ENCODE measurements at regions not wholly inside any gene's neighbourhood (a gene's known extent, or its start where the extent isn't known, plus 50 kb on each side); places are given as distances from the start of the nearest gene placed in this dataset.

GRCh38 chr10:44774676-44775401 is 136.3 kb upstream of the TMEM72 start:
- DNase-seq (ENCODE audit: low read depth, low spot score), result no peak

- no peak for DNase-seq (ENCODE audit: low read depth, low spot score)
Observed at GRCh38 chr10:44775402-44775741, 135.8 kb upstream of the TMEM72 start.

DNA sequence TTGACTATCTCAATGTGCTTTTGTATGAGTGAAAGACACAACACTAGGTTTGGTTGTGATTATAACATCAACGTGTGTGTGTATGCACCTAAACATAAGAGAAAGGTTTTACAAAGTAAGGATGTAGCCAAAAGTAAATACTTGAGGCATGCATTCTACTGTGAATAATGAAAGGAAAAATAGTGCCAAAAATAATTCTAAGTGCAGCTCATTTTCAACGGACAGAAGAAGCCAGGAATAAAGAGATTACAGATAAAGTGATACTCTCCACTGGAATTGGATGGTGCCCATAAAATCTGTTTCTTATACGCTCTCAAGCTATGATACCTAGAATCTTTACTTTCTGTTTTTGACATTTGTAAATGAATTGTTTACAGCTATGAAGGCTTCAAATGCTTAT is 135.0 kb upstream of the TMEM72 start:
- DNase-seq (ENCODE audit: low read depth, low spot score), result no peak

DNA sequence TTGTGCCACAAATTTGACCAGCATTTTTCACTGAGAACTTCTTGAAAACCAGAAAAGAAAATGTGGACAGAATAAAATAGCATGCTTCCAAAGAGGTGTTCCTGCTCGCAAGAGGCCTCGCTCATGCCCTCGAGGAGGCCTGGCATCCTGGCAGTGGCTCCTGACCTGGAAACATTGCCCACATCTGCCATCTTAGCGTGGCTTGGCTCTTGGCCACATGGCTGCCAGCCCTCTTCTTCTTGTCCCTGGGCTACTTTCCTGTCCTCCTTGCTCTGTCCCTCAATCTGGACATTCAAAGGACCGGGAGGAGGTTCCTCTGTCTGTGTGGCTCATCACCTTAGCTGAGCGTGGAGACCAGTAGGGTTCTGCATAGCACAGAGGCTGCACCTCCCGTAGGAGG is 131.6 kb upstream of the TMEM72 start:
- no peak for DNase-seq (ENCODE audit: low read depth, low spot score)

DNA sequence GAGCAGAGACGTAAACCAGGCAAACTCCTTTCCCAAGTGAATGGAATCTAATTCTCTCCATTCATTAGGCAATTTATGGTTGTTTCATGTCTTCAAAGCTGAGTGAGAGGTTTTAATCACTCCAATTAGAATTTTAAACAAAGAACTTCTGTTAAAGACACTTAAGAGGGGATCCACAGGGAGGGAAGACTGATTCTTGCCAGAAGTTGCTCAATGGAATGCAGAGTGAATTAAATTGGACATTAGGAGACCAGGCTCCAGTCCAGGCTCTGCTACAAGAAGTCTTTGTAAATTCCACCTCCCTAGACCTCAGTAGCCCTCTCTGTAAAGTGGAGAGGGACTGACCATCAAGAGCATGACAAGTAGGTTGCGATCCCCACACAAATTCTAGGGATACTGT is 130.7 kb upstream of the TMEM72 start:
- no peak for DNase-seq (ENCODE audit: low read depth, low spot score)

DNA sequence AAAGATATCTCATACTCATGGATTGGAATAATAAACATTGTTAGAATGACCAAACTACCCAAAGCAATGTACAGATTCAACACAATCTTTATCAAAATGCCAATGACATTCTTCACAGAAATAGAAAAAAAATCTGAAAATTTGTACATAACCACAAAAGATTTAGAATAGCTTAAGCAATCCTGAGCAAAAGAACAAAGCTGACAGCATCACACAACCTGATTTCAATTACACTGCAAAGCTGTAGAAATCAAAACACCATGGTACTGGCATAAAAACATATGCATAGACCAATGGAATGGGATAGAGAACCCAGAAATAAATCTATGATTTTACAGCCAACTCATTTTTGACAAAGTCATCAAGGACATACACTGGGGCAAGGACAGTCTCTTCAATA is 130.0 kb upstream of the TMEM72 start:
- DNase-seq (ENCODE audit: low read depth, low spot score), result no peak

DNA sequence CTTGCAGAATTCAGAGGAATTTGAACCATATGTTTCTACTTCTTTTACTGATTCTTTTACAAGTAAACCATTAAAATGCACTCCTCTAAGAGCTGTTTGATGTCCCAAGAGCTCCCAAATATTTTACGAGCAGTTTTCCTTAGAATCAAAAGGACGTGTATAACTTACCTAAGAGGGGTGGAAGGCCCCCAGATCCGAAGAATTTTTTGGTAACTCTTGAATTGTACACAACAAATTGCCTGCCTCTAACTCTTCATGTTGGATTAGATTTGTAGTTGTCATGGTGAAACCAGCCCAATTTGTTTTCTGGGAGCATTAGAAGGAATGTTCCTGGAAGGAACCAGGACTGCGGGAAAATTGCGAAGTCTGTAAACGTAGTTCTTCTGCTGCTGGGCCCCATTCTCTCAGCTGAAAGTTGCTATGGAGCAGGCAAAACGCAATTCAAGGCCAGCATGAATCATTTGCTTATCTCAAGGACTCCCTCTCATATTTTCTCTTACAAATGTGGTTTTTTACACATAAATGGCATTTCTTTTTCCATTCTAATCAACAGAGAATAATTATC is 124.8 kb upstream of the TMEM72 start:
- DNase-seq (ENCODE audit: low read depth, low spot score), result no peak

DNA sequence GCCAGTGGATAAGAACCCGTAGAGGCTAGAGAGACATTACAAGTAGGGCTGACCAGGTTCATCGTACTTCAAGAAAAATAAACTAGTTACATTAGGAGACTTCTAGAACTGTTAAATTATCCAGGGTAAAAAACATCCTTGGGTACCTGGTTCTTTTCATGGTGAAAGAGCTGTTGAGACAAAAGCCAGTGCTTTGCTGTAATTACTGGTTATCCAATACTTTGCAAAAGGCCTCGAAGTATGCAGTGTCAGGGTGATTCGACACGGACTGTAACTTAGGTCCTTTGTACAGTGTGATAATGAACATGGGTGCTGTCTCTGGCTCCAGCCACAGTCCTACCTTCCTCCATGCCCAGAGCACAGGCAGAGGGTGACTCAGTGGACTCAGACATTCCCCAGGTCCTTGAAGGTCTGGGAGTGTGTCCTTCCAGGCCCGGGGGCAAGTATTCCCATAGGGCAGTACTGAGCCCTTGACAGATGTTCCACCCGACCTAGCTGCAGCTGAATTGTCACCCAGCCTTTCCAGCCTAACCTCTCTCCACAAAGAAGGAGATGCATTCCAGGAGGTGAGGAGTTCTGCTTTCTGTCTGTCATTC is 123.6 kb upstream of the TMEM72 start:
- DNase-seq (ENCODE audit: low read depth, low spot score), result no peak

DNA sequence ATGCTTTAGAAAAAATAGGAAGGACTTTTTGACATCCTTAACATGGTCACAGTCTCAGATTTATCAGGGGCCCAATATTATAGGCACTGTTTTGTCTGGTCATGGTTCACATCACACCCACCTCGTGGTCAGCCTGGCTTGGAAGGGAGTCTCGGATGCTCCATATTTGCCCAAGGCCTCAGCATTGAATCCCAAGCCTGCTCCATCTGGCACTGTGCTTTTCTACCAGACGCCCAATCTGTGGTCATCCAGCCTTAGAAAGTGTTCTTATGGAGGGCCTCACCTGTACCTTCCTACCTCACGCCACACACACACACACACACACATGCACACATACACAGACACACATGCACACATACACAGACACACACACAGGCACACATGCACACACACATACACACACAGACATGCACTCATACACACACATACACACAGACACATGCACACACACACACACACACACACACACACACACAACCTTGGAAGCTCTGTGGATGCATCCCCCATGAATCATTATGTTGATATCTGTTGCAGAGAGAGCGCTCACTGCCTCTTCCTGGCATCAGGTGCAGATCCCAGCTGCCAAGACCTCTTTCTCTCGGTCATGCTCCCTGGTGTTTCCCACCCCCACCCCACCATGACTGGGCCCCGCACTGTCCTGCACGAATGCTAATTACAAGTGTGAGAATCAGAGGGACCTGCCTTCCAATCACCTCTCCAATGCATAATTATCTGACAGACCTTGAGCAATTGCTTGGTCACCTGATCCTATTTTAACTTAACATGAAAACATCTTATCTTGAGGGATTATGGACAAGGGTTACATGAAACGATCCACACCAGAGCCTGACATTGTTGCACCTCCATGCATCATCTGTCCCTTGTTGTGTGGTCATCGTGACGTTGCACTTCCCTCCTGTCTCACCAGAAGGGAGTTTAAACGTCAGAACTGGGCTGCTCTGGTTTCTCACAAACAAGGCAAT is 122.7 kb upstream of the TMEM72 start:
- no peak for DNase-seq (ENCODE audit: low read depth, low spot score)

DNA sequence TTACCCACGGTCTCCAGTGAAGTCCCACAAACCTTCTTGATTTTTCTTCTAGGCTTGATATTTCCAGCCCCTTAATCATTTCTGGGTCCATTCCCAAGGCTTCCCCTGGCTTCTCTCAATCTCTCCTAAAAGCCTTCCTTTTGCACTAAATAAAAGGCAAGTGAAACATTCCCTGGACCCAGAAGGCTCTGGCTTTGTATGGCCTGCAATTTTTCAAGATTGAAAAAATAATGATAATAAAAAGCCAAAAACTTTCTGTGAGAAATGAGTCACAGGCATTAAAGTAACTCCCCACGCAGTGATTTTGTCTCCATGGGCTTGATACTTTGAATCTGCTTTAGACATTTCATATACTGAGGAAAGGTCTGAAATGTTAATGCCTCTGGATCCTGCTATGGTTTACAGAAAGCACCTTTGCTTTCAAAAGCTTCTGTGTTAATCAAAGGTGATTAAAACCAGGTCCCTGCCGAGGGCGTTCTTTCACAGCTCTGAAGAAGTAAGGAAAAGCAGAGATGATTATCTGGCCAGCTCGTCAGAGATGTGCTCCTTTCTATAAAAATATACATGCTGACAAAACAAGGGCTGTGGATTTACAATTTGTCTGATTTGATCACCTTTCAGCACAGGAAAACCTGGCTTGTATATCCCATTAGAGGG is 118.9 kb upstream of the TMEM72 start:
- no peak for DNase-seq (ENCODE audit: low read depth, low spot score)

GRCh38 chr10:44799966-44800365 is 111.2 kb upstream of the TMEM72 start:
- no peak for DNase-seq (ENCODE audit: low read depth, low spot score)

DNA sequence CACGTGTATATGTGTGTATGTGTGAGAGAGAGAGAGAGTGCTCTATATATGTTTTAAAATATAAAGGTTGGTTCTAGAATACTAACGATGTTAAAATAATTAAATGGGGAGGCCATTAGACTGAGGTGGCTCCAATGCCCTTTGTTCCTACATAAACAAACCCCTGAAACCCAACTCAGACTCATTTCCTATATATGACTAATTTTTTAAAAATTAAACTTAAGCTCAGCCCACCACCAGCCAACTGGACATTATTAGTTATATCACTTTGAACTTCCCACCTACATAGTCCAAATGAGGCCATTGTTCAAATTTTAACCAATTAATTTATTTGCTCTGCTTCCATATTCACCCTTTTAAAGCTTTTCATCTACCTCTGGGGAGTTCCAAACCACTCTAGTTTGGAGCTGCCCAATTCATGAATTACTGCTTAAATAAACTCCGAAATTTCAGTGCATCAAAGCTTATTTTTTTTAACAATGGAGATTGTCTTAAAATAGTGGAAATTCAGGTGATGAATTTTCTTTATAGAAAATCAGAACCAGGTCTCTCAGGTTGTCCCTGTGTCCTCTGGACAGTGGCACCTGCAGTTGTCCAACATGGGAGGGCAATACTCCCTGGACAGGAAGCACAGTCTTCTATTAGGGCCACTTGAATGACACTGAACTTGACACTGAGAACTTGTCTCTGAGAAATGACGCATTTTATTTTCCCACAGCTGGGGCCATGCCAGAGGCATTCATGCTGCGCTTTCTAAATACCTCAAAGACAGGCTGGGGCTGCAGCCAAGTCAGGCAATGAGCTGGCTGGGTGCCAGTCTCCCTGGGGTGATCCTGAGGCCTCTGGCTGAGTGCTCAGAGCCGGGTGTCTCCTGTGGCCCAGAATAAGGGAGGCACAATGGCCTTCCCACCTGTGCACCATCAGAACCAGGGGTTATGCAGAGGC is 109.5 kb upstream of the TMEM72 start:
- no peak for DNase-seq (ENCODE audit: low read depth, low spot score)

DNA sequence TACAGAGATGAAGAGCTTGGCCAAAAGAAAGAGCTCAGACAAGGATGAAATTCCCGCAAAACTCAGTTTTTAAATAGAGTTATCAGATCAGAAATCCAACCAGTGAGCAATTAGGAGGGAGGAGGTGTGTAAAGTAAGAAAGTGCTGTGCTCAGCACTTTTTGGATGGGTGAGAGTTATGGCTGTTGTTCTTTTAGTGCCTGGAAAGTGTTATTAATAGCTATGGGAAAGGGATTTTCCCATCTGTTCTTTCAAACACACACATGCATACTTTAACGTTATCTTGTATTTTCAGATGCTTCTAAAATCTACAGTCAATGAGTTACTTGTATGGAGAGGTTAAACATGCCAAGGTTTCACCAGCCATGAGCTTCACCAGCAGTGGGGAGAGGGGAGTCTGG is 107.3 kb upstream of the TMEM72 start:
- no peak for DNase-seq (ENCODE audit: low read depth, low spot score)

DNA sequence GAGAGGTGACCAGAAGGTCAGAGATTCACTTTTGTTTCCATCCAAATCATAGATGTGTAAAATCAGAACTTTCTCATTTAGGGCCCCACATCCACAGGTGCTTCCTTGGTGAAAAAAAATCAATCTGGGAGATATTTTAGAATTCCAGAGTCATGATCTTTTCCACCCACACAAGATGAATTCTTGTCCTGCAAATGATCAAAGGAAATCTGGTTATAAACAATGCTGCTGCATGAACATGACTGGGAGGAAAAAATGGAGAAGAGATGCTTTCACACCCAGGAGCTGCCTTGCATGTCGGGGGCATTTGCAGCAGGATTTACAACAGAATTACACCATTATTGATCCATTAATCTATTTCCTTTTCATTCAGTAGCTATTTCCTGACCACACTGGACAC is 106.5 kb upstream of the TMEM72 start:
- DNase-seq (ENCODE audit: low read depth, low spot score), result no peak

DNA sequence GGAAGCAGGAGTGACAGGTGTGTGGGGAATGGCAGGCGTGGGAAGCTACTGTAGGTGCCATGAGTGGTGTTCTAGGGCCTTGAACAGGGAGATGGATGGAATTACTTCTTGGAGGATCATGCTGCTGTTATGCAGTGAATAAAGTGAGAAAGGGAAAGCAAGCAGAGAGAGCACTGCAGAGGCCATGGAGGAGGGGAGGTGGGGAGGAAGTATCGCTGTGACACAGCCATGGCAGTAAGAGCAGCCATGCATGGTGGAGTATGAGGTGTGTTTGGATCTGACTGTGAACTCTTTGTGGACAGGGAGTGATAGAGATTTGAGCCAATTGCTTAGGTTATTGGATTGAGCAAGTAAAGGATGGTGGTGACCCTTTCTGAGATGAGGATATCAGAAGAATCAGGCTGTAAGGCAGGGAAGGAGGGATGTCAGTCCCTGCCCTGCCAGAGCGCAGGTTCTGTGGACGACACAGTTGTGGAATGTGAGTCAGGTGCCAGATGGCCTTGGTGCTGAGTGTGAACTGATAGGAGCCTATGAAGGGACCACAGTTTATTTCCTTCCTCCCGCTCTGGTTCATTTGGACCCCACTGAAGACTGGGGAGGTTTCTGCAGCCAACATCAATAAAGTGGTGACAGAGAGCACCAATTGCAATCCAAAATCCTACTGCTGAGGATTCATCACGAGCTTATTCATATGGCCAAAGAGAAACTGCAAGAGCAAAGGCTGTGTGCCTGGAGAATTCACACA is 105.5 kb upstream of the TMEM72 start:
- DNase-seq (ENCODE audit: low read depth, low spot score), result no peak

- DNase-seq (ENCODE audit: low read depth, low spot score), result no peak
Observed at GRCh38 chr10:44806950-44807349, 104.2 kb upstream of the TMEM72 start.

DNA sequence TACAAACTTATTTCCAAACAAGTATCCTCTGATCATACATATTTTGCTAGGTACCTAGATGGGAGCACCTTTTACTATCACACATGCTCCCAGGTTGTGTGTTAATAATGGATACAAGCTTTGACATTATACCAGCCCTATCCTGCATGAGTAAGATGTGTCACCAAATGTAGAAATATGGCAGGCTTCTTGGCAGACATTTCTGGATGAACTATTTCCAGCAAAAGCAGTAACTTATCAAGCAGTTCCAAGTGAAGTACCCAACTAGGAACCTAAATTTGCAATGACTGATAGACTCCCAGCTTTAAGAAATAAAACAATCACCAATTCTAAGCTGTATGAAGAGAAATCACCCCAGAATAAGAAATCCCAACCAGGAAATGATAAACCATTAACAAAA is 103.7 kb upstream of the TMEM72 start:
- DNase-seq (ENCODE audit: low read depth, low spot score), result no peak

- DNase-seq (ENCODE audit: low read depth, low spot score), result no peak
Observed at GRCh38 chr10:44809647-44810046, 101.5 kb upstream of the TMEM72 start.

GRCh38 chr10:44811072-44811471 is 100.1 kb upstream of the TMEM72 start:
- DNase-seq (ENCODE audit: low read depth, low spot score), result no peak

GRCh38 chr10:44813201-44813600 is 97.9 kb upstream of the TMEM72 start:
- DNase-seq (ENCODE audit: low read depth, low spot score), result no peak

Data from activated CD4-positive, CD25-positive, alpha-beta regulatory T cell treated with anti-CD3 and anti-CD28 coated beads, Interleukin-2, amount 50 U/mL, for 16 hours (primary cell).